Stimulated activated naive CD8-positive, alpha-beta T cell treated with anti-CD3 and anti-CD28 coated beads, Interleukin-15, Interleukin-2, amounts not matched to agents 100 ng/mL and 50 ng/mL, for 24 hours (primary cell): ENCODE measurements at regions not wholly inside any gene's neighbourhood (a gene's known extent, or its start where the extent isn't known, plus 50 kb on each side); places are given as distances from the start of the nearest gene placed in this dataset.

Source experiments
- H3K27ac Mint-ChIP-seq: one replicate; pipeline ENCODE4 v1.8.0; 2021; ENCODE audit warnings: mild to moderate bottlenecking, mixed read lengths
- H3K27me3 Mint-ChIP-seq: one replicate; pipeline ENCODE4 v1.8.0; 2021; ENCODE audit warnings: mixed read lengths
- H3K36me3 Mint-ChIP-seq: one replicate; pipeline ENCODE4 v1.8.0; 2021; ENCODE audit warnings: low read depth, mixed read lengths
- H3K4me1 Mint-ChIP-seq: one replicate; pipeline ENCODE4 v1.8.0; 2021; ENCODE audit warnings: low read depth, mixed read lengths
- H3K4me3 Mint-ChIP-seq: one replicate; pipeline ENCODE4 v1.8.0; 2021; ENCODE audit warnings: mild to moderate bottlenecking, mixed read lengths
- H3K9me3 Mint-ChIP-seq: one replicate; pipeline ENCODE4 v1.8.0; 2021; ENCODE audit warnings: mixed read lengths

GRCh38 chr15:87591582-87591981 is 665.0 kb downstream of the NTRK3 start:
- Mint-ChIP-seq H3K4me3 (no peak overlapping the region), H3K36me3 (no peaks in the 10 kb centered on the region), H3K27ac (no peak overlapping the region), H3K27me3 (peaks cover 3% of the 10 kb centered on the region), H3K4me1 (peaks cover under 1% of the 10 kb centered on the region), H3K9me3 (peaks cover 9% of the 10 kb centered on the region)

- H3K4me3 Mint-ChIP-seq = no peak overlapping the region
- no peak overlapping the region for H3K27ac Mint-ChIP-seq
- no peaks in the 10 kb centered on the region for H3K36me3 Mint-ChIP-seq
- H3K9me3 Mint-ChIP-seq = peaks cover 8% of the 10 kb centered on the region
- H3K27me3 Mint-ChIP-seq = peaks cover 3% of the 10 kb centered on the region
- H3K4me1 Mint-ChIP-seq = no peaks in the 10 kb centered on the region
Measured at GRCh38 chr15:87591042-87591441, 665.5 kb downstream of the NTRK3 start.

GRCh38 chr15:87589134-87589533 is 667.4 kb downstream of the NTRK3 start:
- H3K9me3 Mint-ChIP-seq = peaks cover 4% of the 10 kb centered on the region
- peaks cover 3% of the 10 kb centered on the region for H3K27me3 Mint-ChIP-seq
- H3K4me1 Mint-ChIP-seq = no peaks in the 10 kb centered on the region
- no peak overlapping the region for H3K4me3 Mint-ChIP-seq
- H3K36me3 Mint-ChIP-seq = no peaks in the 10 kb centered on the region
- H3K27ac Mint-ChIP-seq = no peak overlapping the region

- no peak overlapping the region for H3K27ac Mint-ChIP-seq
- H3K4me3 Mint-ChIP-seq = no peak overlapping the region
- H3K27me3 Mint-ChIP-seq = peaks cover 3% of the 10 kb centered on the region
- H3K36me3 Mint-ChIP-seq = no peaks in the 10 kb centered on the region
- H3K9me3 Mint-ChIP-seq = peaks cover 5% of the 10 kb centered on the region
- H3K4me1 Mint-ChIP-seq = no peaks in the 10 kb centered on the region
Measured at GRCh38 chr15:87582169-87582568, 674.4 kb downstream of the NTRK3 start.

GRCh38 chr15:87579537-87579936 is 677.0 kb downstream of the NTRK3 start:
- H3K4me1 Mint-ChIP-seq = no peaks in the 10 kb centered on the region
- peaks cover 5% of the 10 kb centered on the region for H3K9me3 Mint-ChIP-seq
- H3K4me3 Mint-ChIP-seq = no peak overlapping the region
- H3K27me3 Mint-ChIP-seq = no peaks in the 10 kb centered on the region
- no peaks in the 10 kb centered on the region for H3K36me3 Mint-ChIP-seq
- H3K27ac Mint-ChIP-seq = no peak overlapping the region

- Mint-ChIP-seq H3K27me3 (no peaks in the 10 kb centered on the region), H3K4me3 (no peak overlapping the region), H3K36me3 (no peaks in the 10 kb centered on the region)
Measured at GRCh38 chr15:87578776-87579175, 677.8 kb downstream of the NTRK3 start.

GRCh38 chr15:87577336-87577735 is 679.2 kb downstream of the NTRK3 start:
- Mint-ChIP-seq H3K4me1 (no peaks in the 10 kb centered on the region), H3K36me3 (no peaks in the 10 kb centered on the region), H3K4me3 (no peak overlapping the region), H3K9me3 (peaks cover 2% of the 10 kb centered on the region), H3K27me3 (no peaks in the 10 kb centered on the region), H3K27ac (no peak overlapping the region)

More at GRCh38 chr15:87578776-87579175, 677.8 kb downstream of the NTRK3 start:
- Mint-ChIP-seq H3K27ac (no peak overlapping the region), H3K9me3 (peaks cover 5% of the 10 kb centered on the region), H3K4me1 (no peaks in the 10 kb centered on the region)

GRCh38 chr15:87576486-87577176 is 679.9 kb downstream of the NTRK3 start:
- H3K27ac Mint-ChIP-seq = no peak overlapping the region
- H3K27me3 Mint-ChIP-seq = no peaks in the 10 kb centered on the region

GRCh38 chr15:87575896-87576473 is 680.6 kb downstream of the NTRK3 start:
- H3K9me3 Mint-ChIP-seq = no peaks in the 10 kb centered on the region
- no peak overlapping the region for H3K27ac Mint-ChIP-seq
- no peaks in the 10 kb centered on the region for H3K4me1 Mint-ChIP-seq
- H3K4me3 Mint-ChIP-seq = no peak overlapping the region
- no peaks in the 10 kb centered on the region for H3K27me3 Mint-ChIP-seq
- H3K36me3 Mint-ChIP-seq = no peaks in the 10 kb centered on the region

More at GRCh38 chr15:87576486-87577176, 679.9 kb downstream of the NTRK3 start:
- Mint-ChIP-seq H3K36me3 (no peaks in the 10 kb centered on the region), H3K9me3 (no peaks in the 10 kb centered on the region), H3K4me1 (no peaks in the 10 kb centered on the region), H3K4me3 (no peak overlapping the region)

- Mint-ChIP-seq H3K27ac (no peak overlapping the region), H3K4me1 (peaks cover 6% of the 10 kb centered on the region), H3K36me3 (no peaks in the 10 kb centered on the region), H3K9me3 (no peaks in the 10 kb centered on the region), H3K27me3 (no peaks in the 10 kb centered on the region), H3K4me3 (no peak overlapping the region)
Measured at GRCh38 chr15:87573534-87573933, 683.0 kb downstream of the NTRK3 start.

- Mint-ChIP-seq H3K27ac (no peak overlapping the region), H3K27me3 (no peaks in the 10 kb centered on the region), H3K36me3 (no peaks in the 10 kb centered on the region), H3K9me3 (no peaks in the 10 kb centered on the region), H3K4me3 (no peak overlapping the region), H3K4me1 (peaks cover 6% of the 10 kb centered on the region)
Measured at GRCh38 chr15:87573039-87573438, 683.5 kb downstream of the NTRK3 start.

- Mint-ChIP-seq H3K4me1 (peaks cover 6% of the 10 kb centered on the region), H3K4me3 (no peak overlapping the region), H3K36me3 (no peaks in the 10 kb centered on the region), H3K27me3 (no peaks in the 10 kb centered on the region), H3K27ac (no peak overlapping the region), H3K9me3 (no peaks in the 10 kb centered on the region)
Measured at GRCh38 chr15:87572381-87572910, 684.1 kb downstream of the NTRK3 start.

- Mint-ChIP-seq H3K4me1 (peaks cover 6% of the 10 kb centered on the region), H3K4me3 (no peak overlapping the region), H3K9me3 (no peaks in the 10 kb centered on the region), H3K27ac (no peak overlapping the region), H3K27me3 (no peaks in the 10 kb centered on the region), H3K36me3 (no peaks in the 10 kb centered on the region)
Measured at GRCh38 chr15:87570206-87570605, 686.3 kb downstream of the NTRK3 start.

- H3K36me3 Mint-ChIP-seq = no peaks in the 10 kb centered on the region
- H3K4me3 Mint-ChIP-seq = no peak overlapping the region
- no peaks in the 10 kb centered on the region for H3K27me3 Mint-ChIP-seq
- no peaks in the 10 kb centered on the region for H3K9me3 Mint-ChIP-seq
- peak overlapping the region; percentile 43 for H3K27ac Mint-ChIP-seq
- H3K4me1 Mint-ChIP-seq = peaks cover 6% of the 10 kb centered on the region
Measured at GRCh38 chr15:87569581-87569980, 687.0 kb downstream of the NTRK3 start.

GRCh38 chr15:87567406-87568030 is 689.0 kb downstream of the NTRK3 start:
- Mint-ChIP-seq H3K4me1 (peaks cover 6% of the 10 kb centered on the region), H3K9me3 (no peaks in the 10 kb centered on the region), H3K36me3 (no peaks in the 10 kb centered on the region), H3K4me3 (no peak overlapping the region), H3K27me3 (no peaks in the 10 kb centered on the region), H3K27ac (no peak overlapping the region)
